NB4 (cell line): ENCODE measurements at regions not wholly inside any gene's neighbourhood (a gene's known extent, or its start where the extent isn't known, plus 50 kb on each side); places are given as distances from the start of the nearest gene placed in this dataset.

Experiments used
- DNase-seq: peaks from one replicate; pipeline ENCODE4 v3.0.0; 2010; ENCODE audit warnings: low read depth
- H3K4me3 ChIP-seq: one replicate; pipeline ENCODE4 v1.5.1; 2011; ENCODE audit warnings: mild to moderate bottlenecking, low read depth, low read length, moderate library complexity
- MYC ChIP-seq: IDR thresholded peaks from 2 replicates; pipeline ENCODE4 v1.6.1; 2011; ENCODE audit warnings: low read depth, low read length
- POLR2A ChIP-seq: IDR thresholded peaks from 2 replicates; pipeline ENCODE4 v1.6.1; 2011; ENCODE audit warnings: mild to moderate bottlenecking; ENCODE audit not compliant: insufficient read length; ENCODE audit errors: extremely low read depth
- TF ChIP-seq, protein P1 (sequence below): IDR thresholded peaks from one replicate; pipeline ENCODE4 v1.5.1; 2012; ENCODE audit warnings: low read depth, low read length
- TF ChIP-seq, protein P2 (sequence below): IDR thresholded peaks from 2 replicates; pipeline ENCODE4 v1.6.1; 2011; ENCODE audit warnings: low read depth, low read length

DNA sequence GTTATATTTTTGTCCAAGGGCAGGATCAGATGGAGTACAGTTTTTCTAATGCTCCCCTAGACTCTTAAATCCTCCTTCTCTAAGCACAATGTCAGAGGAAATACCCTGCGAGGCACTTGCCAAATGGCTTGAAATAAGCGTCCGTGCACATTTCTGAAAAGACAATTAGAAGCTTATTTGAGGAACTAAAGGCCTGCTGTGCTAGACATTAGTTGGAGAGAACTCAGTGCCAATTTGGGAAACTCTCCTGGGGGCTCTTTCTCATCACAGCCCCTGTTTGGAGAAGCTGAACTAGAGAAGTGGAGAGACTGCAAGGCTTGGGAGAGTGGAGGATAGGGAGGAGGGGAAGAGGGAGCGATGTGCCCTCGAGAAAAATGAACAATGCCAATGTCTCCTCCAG, 247.6 kb upstream of the C2CD4B start:
- TF ChIP-seq MYC, result no peak
- no peak for TF ChIP-seq POLR2A
- TF ChIP-seq, protein P1, sequence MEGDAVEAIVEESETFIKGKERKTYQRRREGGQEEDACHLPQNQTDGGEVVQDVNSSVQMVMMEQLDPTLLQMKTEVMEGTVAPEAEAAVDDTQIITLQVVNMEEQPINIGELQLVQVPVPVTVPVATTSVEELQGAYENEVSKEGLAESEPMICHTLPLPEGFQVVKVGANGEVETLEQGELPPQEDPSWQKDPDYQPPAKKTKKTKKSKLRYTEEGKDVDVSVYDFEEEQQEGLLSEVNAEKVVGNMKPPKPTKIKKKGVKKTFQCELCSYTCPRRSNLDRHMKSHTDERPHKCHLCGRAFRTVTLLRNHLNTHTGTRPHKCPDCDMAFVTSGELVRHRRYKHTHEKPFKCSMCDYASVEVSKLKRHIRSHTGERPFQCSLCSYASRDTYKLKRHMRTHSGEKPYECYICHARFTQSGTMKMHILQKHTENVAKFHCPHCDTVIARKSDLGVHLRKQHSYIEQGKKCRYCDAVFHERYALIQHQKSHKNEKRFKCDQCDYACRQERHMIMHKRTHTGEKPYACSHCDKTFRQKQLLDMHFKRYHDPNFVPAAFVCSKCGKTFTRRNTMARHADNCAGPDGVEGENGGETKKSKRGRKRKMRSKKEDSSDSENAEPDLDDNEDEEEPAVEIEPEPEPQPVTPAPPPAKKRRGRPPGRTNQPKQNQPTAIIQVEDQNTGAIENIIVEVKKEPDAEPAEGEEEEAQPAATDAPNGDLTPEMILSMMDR, result no peak
- TF ChIP-seq, protein P2, sequence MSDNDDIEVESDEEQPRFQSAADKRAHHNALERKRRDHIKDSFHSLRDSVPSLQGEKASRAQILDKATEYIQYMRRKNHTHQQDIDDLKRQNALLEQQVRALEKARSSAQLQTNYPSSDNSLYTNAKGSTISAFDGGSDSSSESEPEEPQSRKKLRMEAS, result no peak
- DNase-seq, result no peak
- no peak overlapping the region for H3K4me3 ChIP-seq

DNA sequence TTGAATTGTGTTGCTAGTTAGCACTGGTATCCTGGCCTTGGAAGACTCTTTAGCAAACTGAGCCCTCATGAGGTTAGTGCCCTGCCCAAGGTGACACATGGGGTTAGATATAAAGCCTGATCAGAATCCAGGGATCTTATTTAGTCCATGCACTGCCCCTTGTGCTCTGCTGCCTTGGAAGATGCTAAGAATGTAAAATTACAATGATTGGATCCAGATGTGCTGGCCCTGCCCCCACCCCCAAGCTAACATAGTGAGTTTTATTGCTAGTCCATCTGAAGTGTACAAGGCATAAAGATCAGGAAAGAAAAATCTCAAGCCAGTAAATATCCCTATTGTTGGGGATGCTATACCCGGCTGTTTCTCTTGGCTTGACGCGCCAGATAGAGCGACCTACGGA, 248.1 kb upstream of the C2CD4B start:
- DNase-seq, result no peak
- H3K4me3 ChIP-seq, result no peak overlapping the region
- TF ChIP-seq, protein P2, result no peak
- TF ChIP-seq POLR2A (no peak), MYC (no peak)
- TF ChIP-seq, protein P1, result no peak

DNA sequence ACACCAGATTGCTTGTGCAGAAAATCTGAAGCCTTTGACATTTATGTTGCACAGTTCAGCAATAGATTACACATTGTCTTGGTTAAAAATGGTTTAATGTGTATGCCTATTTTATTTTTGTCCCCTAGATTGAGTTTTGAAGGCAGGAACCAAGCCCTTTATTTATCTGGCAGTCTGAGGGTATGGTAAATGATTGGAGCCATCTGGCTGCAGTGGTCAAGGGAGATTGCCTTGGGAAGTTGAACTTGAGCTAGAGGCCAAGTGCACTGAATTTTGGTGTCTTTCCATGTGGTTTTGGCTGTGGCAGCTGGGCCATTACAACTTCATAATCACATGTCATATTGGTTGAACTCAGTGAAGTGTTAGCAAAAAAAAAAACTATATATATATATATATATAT, 248.7 kb upstream of the C2CD4B start:
- TF ChIP-seq, protein P2, result no peak
- TF ChIP-seq POLR2A, result no peak
- TF ChIP-seq, protein P1, result no peak
- no peak for TF ChIP-seq MYC
- DNase-seq, result no peak
- H3K4me3 ChIP-seq, result no peak overlapping the region

DNA sequence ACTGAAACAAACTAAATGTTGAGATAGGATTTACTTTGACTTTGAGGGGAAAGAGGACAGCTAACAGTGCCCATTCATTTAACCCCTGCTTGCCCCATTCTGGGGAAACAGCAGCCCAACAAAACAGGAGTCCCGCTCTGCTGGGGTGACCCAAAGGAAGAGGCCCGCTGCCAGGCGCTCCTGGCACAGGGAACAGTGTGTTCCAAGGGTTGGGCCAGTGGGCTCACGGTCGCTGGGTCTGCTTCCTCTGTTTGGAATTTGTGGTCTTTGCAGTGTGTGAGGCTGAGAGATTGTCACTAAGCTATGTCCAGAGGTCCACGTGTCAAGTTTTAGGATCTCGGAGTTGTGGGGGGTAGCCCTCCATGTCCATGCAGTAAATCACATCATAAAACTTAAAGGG, 250.4 kb upstream of the C2CD4B start:
- TF ChIP-seq, protein P1, result no peak
- no peak for TF ChIP-seq POLR2A
- TF ChIP-seq, protein P2, result no peak
- no peak for TF ChIP-seq MYC
- DNase-seq, result no peak

DNA sequence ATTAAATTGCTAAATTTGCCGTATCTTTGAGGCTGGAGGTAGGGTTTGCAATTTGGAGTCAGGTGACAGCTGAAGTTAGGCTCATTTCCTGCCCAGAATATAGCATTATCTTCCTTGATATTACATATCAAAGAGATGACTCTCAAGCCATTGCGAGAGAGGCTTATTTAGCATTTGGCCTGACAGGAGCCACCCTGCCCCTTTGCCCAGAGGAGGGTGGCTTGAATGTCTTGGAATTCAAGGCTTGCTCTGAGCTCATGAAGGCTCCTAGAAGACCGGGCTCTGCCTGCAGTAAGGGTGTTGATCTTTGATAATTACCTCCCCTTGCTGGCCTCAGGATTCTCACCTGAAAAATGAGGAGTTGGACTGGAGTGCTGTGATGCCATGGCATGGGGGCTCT, 251.4 kb upstream of the C2CD4B start:
- H3K4me3 ChIP-seq, result no peak overlapping the region

More for the DNA sequence above, 250.4 kb upstream of the C2CD4B start:
- no peak overlapping the region for H3K4me3 ChIP-seq

More for the DNA sequence above, 251.4 kb upstream of the C2CD4B start:
- DNase-seq, result no peak
- TF ChIP-seq POLR2A (no peak), MYC (no peak)
- TF ChIP-seq, protein P1, result no peak
- TF ChIP-seq, protein P2, result no peak
